H1 (cell line): ENCODE measurements at regions not wholly inside any gene's neighbourhood (a gene's known extent, or its start where the extent isn't known, plus 50 kb on each side); places are given as distances from the start of the nearest gene placed in this dataset.

Source experiments
- CTCF ChIA-PET: fragments of 300-600 bp; sonication (Branson Sonifier 250); formaldehyde crosslinking; loops from one replicate; lab custom pipeline; 2021; ENCODE audit not compliant: partially characterized antibody; lab: Charles Lee
- POLR2A ChIA-PET: fragments of 300-600 bp; sonication (Branson Sonifier 250); formaldehyde crosslinking; loops from one replicate; lab custom pipeline; 2021; ENCODE audit warnings: inconsistent platforms; ENCODE audit not compliant: partially characterized antibody; lab: Charles Lee
- DNase-seq, 2 experiments: peaks; one replicate each; pipeline versions ENCODE4 v3.0.0 to v3.0.0-alpha.2; 2010 to 2022; ENCODE audit warnings: low spot score in 2 of 2, low read depth in 1 of 2, mixed read lengths in 1 of 2
- FAIRE-seq: peaks from 2 replicates; lab custom pipeline; 2011; peaks lifted over from hg19 to GRCh38; lab: Jason Lieb, UNC
- H2AFZ ChIP-seq: 2 replicates; pipeline ENCODE4 v1.8.1; 2012; ENCODE audit warnings: low read length, inconsistent platforms
- H2AK5ac ChIP-seq: 2 replicates; pipeline ENCODE4 v1.6.1; 2013; ENCODE audit warnings: low read depth, low read length
- H2BK120ac ChIP-seq: replicated peaks from 2 replicates; pipeline ENCODE3; 2013; ENCODE audit warnings: low read depth, low read length, inconsistent platforms
- H2BK12ac ChIP-seq: 2 replicates; pipeline ENCODE4 v1.6.1; 2013; ENCODE audit warnings: low read depth, low read length
- H2BK15ac ChIP-seq: 2 replicates; pipeline ENCODE4 v1.6.1; 2013; ENCODE audit warnings: low read length
- H2BK20ac ChIP-seq: 2 replicates; pipeline ENCODE4 v1.6.1; 2013; ENCODE audit warnings: low read length
- H2BK5ac ChIP-seq: 2 replicates; pipeline ENCODE4 v1.6.1; 2013; ENCODE audit warnings: low read depth, low read length
- H3K14ac ChIP-seq: 2 replicates; pipeline ENCODE4 v1.6.1; 2013; ENCODE audit warnings: inconsistent platforms; ENCODE audit not compliant: insufficient read length
- H3K18ac ChIP-seq: 2 replicates; pipeline ENCODE4 v1.6.1; 2013; ENCODE audit warnings: low read length; ENCODE audit errors: extremely low read depth
- H3K23ac ChIP-seq: 2 replicates; pipeline ENCODE4 v1.6.1; 2013; ENCODE audit warnings: inconsistent platforms; ENCODE audit not compliant: insufficient read length
- H3K23me2 ChIP-seq: 2 replicates; pipeline ENCODE4 v1.6.1; 2013; ENCODE audit warnings: low read depth, low read length
- H3K27ac ChIP-seq: 2 replicates; pipeline ENCODE4 v1.6.1; 2011; ENCODE audit warnings: low read depth, low read length, inconsistent platforms
- H3K27me3 ChIP-seq, 4 experiments: replicated peaks in 1 of 4; 1 replicate in 1 of 4; 2 replicates in 3 of 4; pipeline versions ENCODE4 v1.6.1 to v1.8.1; 2011 to 2013; ENCODE audit warnings: low read length in 3 of 4, mild to moderate bottlenecking in 3 of 4, inconsistent platforms in 2 of 4, mixed read lengths in 2 of 4, moderate library complexity in 1 of 4; ENCODE audit not compliant: control insufficient read depth in 3 of 4, insufficient read depth in 3 of 4; ENCODE audit errors: extremely low read depth in 1 of 4
- H3K36me3 ChIP-seq, 4 experiments: 2 replicates each; pipeline versions ENCODE4 v1.6.1 to v1.8.1; 2011 to 2013; ENCODE audit warnings: mild to moderate bottlenecking in 4 of 4, low read length in 3 of 4, moderate library complexity in 2 of 4, control low read depth in 1 of 4, inconsistent platforms in 1 of 4; ENCODE audit not compliant: insufficient read depth in 4 of 4, control insufficient read depth in 2 of 4
- H3K4ac ChIP-seq: replicated peaks from 2 replicates; pipeline ENCODE3; 2013; ENCODE audit warnings: low read length, low read depth, mixed read lengths, inconsistent platforms; ENCODE audit not compliant: insufficient read length
- H3K4me1 ChIP-seq, 4 experiments: replicated peaks in 1 of 4; 1 replicate in 1 of 4; 2 replicates in 3 of 4; pipeline versions ENCODE4 v1.6.1 to v1.8.1; 2011 to 2013; ENCODE audit warnings: low read length in 3 of 4, inconsistent platforms in 2 of 4, mixed read lengths in 1 of 4; ENCODE audit not compliant: insufficient read depth in 4 of 4, control insufficient read depth in 3 of 4
- H3K4me2 ChIP-seq, 2 experiments: 2 replicates each; pipeline versions ENCODE4 v1.6.1 to v1.8.1; 2011 to 2013; ENCODE audit warnings: low read depth in 2 of 2, low read length in 2 of 2, control low read depth in 1 of 2, inconsistent platforms in 1 of 2, mild to moderate bottlenecking in 1 of 2; ENCODE audit not compliant: insufficient read depth in 1 of 2
- H3K4me3 ChIP-seq, 4 experiments: fragments of 200-600, 300-600 bp in 1 of 4; sonication (generic), shearing (Covaris generic), sonication (Bioruptor Twin) in 1 of 4; 2 replicates each; pipeline versions ENCODE4 v1.5.1 to v1.8.1; 2011 to 2016; ENCODE audit warnings: low read length in 4 of 4, low read depth in 3 of 4, control low read depth in 2 of 4, inconsistent platforms in 2 of 4, mild to moderate bottlenecking in 2 of 4, mixed read lengths in 1 of 4, moderate library complexity in 1 of 4; ENCODE audit not compliant: insufficient read depth in 2 of 4; ENCODE audit errors: extremely low read depth in 1 of 4
- H3K56ac ChIP-seq: replicated peaks from 2 replicates; pipeline ENCODE3; 2013; ENCODE audit warnings: low read depth, mild to moderate bottlenecking, mixed read lengths, low read length, inconsistent platforms; ENCODE audit not compliant: insufficient read length
- H3K79me1 ChIP-seq: 2 replicates; pipeline ENCODE4 v1.6.1; 2013; ENCODE audit warnings: low read depth, low read length, control low read depth
- H3K79me2 ChIP-seq, 2 experiments: 2 replicates each; pipeline versions ENCODE4 v1.6.1 to v1.8.1; 2012 to 2013; ENCODE audit warnings: low read length in 2 of 2, mild to moderate bottlenecking in 2 of 2, inconsistent platforms in 1 of 2; ENCODE audit not compliant: insufficient read depth in 2 of 2, control insufficient read depth in 1 of 2
- H3K9ac ChIP-seq, 4 experiments: replicated peaks in 1 of 4; 1 replicate in 1 of 4; 2 replicates in 3 of 4; pipeline versions ENCODE4 v1.6.1 to v1.8.1; 2011 to 2013; ENCODE audit warnings: low read depth in 3 of 4, low read length in 3 of 4, control low read depth in 2 of 4, mild to moderate bottlenecking in 2 of 4, moderate library complexity in 2 of 4, inconsistent platforms in 1 of 4; ENCODE audit errors: extremely low read depth in 1 of 4
- H3K9me3 ChIP-seq, 2 experiments: 2 replicates each; pipeline versions ENCODE4 v1.6.1 to v1.8.1; 2012 to 2013; ENCODE audit warnings: mild to moderate bottlenecking in 2 of 2, moderate library complexity in 2 of 2, control low read depth in 1 of 2, inconsistent platforms in 1 of 2, low read depth in 1 of 2, low read length in 1 of 2, mixed read lengths in 1 of 2; ENCODE audit not compliant: insufficient read depth in 2 of 2
- H4K20me1 ChIP-seq, 2 experiments: replicated peaks in 1 of 2; 2 replicates each; pipeline versions ENCODE3 to v1.8.1; 2011 to 2013; ENCODE audit warnings: inconsistent platforms in 2 of 2, low read length in 2 of 2, mild to moderate bottlenecking in 1 of 2; ENCODE audit not compliant: insufficient read depth in 2 of 2, control insufficient read depth in 1 of 2
- H4K5ac ChIP-seq: 2 replicates; pipeline ENCODE4 v1.6.1; 2013; ENCODE audit warnings: low read length, low read depth, mixed read lengths, inconsistent platforms; ENCODE audit not compliant: insufficient read length
- H4K8ac ChIP-seq: 2 replicates; pipeline ENCODE4 v1.8.0; 2013; ENCODE audit warnings: mild to moderate bottlenecking, moderate library complexity, low read length, inconsistent platforms; ENCODE audit not compliant: insufficient read depth; ENCODE audit errors: extremely low read depth
- H4K91ac ChIP-seq: replicated peaks from 2 replicates; pipeline ENCODE3; 2013; ENCODE audit warnings: low read length, mixed read lengths, inconsistent platforms; ENCODE audit not compliant: insufficient read length
- CEBPB ChIP-seq: IDR thresholded peaks from 2 replicates; pipeline ENCODE4 v1.6.1; 2012; ENCODE audit warnings: low read depth, low read length
- CHD1 ChIP-seq: IDR thresholded peaks from 2 replicates; pipeline ENCODE4 v1.6.1; 2012; ENCODE audit warnings: low read depth, low read length, improper control_type of control experiment
- E2F6 ChIP-seq: IDR thresholded peaks from 2 replicates; pipeline ENCODE4 v1.6.1; 2012; ENCODE audit warnings: inconsistent platforms
- EGR1 ChIP-seq: IDR thresholded peaks from 2 replicates; pipeline ENCODE4 v1.6.1; 2011; ENCODE audit warnings: low read depth, low read length, borderline replicate concordance
- EZH2 ChIP-seq: fragments of 200-600 bp; sonication (generic); IDR thresholded peaks from 2 replicates; pipeline ENCODE4 v1.7.1; 2012; ENCODE audit warnings: low read depth, mild to moderate bottlenecking, moderate library complexity, low read length, inconsistent platforms; ENCODE audit not compliant: severe bottlenecking
- GTF2F1 ChIP-seq: IDR thresholded peaks from 2 replicates; pipeline ENCODE4 v1.6.1; 2012; ENCODE audit warnings: low read depth, low read length, improper control_type of control experiment, borderline replicate concordance
- HDAC6 ChIP-seq: IDR thresholded peaks from one replicate; pipeline ENCODE4 v1.7.1; 2012; ENCODE audit warnings: low read depth, mild to moderate bottlenecking, inconsistent platforms, low read length, moderate library complexity
- JUND ChIP-seq: IDR thresholded peaks from 2 replicates; pipeline ENCODE4 v1.6.1; 2011; ENCODE audit warnings: mild to moderate bottlenecking, improper control_type of control experiment, low read length
- MAX ChIP-seq: IDR thresholded peaks from 2 replicates; pipeline ENCODE4 v1.6.1; 2012; ENCODE audit warnings: inconsistent platforms
- PHF8 ChIP-seq: fragments of 200-600 bp; sonication (generic); conservative IDR thresholded peaks from 2 replicates; pipeline ENCODE4 v1.7.1; 2012; ENCODE audit warnings: low read depth, mild to moderate bottlenecking, inconsistent platforms, low read length, moderate library complexity
- RNF2 ChIP-seq: fragments of 200-900, 300-1000 bp; sonication (generic); IDR thresholded peaks from 2 replicates; pipeline ENCODE4 v1.7.1; 2016; ENCODE audit warnings: borderline replicate concordance, low read depth, mild to moderate bottlenecking, antibody characterized with exemption, low read length; ENCODE audit not compliant: poor library complexity, severe bottlenecking; ENCODE audit errors: missing control alignments
- TEAD4 ChIP-seq: IDR thresholded peaks from 2 replicates; pipeline ENCODE4 v1.6.1; 2012; ENCODE audit warnings: low read depth, low read length, inconsistent platforms, mixed read lengths
- USF2 ChIP-seq: IDR thresholded peaks from 2 replicates; pipeline ENCODE4 v1.6.1; 2011; ENCODE audit warnings: low read length, improper control_type of control experiment
- WGBS, 2 experiments: shearing (Covaris generic) in 1 of 2; methylation state at CpG; one replicate each; pipeline versions ENCODE4 v1.1.6 to v1.1.7; 2013 to 2015; ENCODE audit warnings: low lambda C conversion rate in 2 of 2, mixed read lengths in 2 of 2, inconsistent platforms in 1 of 2, low coverage in 1 of 2, missing lambda C conversion rate in 1 of 2; ENCODE audit not compliant: insufficient replicate concordance in 2 of 2, insufficient coverage in 1 of 2, insufficient read length in 1 of 2; ENCODE audit errors: extremely low coverage in 1 of 2, missing lambda C conversion rate in 1 of 2; 5-methylcytosine and 5-hydroxymethylcytosine counted together

GRCh38 chr4:62439051-62439450 lies 1238.9 kb downstream of the ADGRL3 start:
- 82% methylated on average over 3 of the region's 3 CpGs; no CpG with 5 or more reads in 1 of the 2 experiments for WGBS, 2 experiments
- no peak for FAIRE-seq
- POLR2A ChIA-PET, result no interaction called here
- TF ChIP-seq RNF2 (no peak), E2F6 (no peak), GTF2F1 (no peak), JUND (no peak), TEAD4 (no peak), EGR1 (no peak), CHD1 (no peak), USF2 (no peak), PHF8 (no peak), HDAC6 (no peak), EZH2 (no peak), MAX (no peak), CEBPB (no peak)

More at GRCh38 chr4:62439051-62439450, 1238.9 kb downstream of the ADGRL3 start:
- no peak overlapping the region for H2BK15ac ChIP-seq
- H2BK5ac ChIP-seq, result no peak overlapping the region
- H3K27ac ChIP-seq, result no peak overlapping the region
- H3K4me3 ChIP-seq, result no peak overlapping the region
- no peak overlapping the region for H3K4me2 ChIP-seq
- no peak overlapping the region for H2AFZ ChIP-seq
- no peaks in the 10 kb centered on the region for H3K27me3 ChIP-seq
- no peak overlapping the region for H4K5ac ChIP-seq
- H3K18ac ChIP-seq, result no peak overlapping the region
- no peak overlapping the region for H3K4ac ChIP-seq
- H3K79me2 ChIP-seq, result no peaks in the 10 kb centered on the region
- no peak overlapping the region for H3K14ac ChIP-seq
- no peaks in the 10 kb centered on the region for H3K79me1 ChIP-seq
- CTCF ChIA-PET, result no interaction called here
- no peak overlapping the region for H3K23ac ChIP-seq
- H4K91ac ChIP-seq, result no peak overlapping the region
- H3K36me3 ChIP-seq, result no peaks in the 10 kb centered on the region
- DNase-seq, result no peak
- H2BK12ac ChIP-seq, result no peak overlapping the region
- H3K23me2 ChIP-seq, result no peaks in the 10 kb centered on the region
- no peak overlapping the region for H4K8ac ChIP-seq
- H2BK20ac ChIP-seq, result no peak overlapping the region
- H4K20me1 ChIP-seq, result no peaks in the 10 kb centered on the region
- no peak overlapping the region for H2AK5ac ChIP-seq
- no peaks in the 10 kb centered on the region for H3K4me1 ChIP-seq
- no peak overlapping the region for H3K56ac ChIP-seq
- no peak overlapping the region for H3K9ac ChIP-seq
- peaks cover 4 to 9% of the 10 kb centered on the region in 2 experiments; a peak in 2 of 4 replicates for H3K9me3 ChIP-seq
- no peak overlapping the region for H2BK120ac ChIP-seq
